ENCODE measurements at regions not wholly inside any gene's neighbourhood (a gene's known extent, or its start where the extent isn't known, plus 50 kb on each side); places are given as distances from the start of the nearest gene placed in this dataset.

GRCh38 chr6:82086944-82087343 lies 160.6 kb downstream of the IBTK start:
- no peaks in the 10 kb centered on the region for H3K9me3 ChIP-seq (ENCODE audit: control insufficient read depth, low read depth, low read length)
- H2BK120ac ChIP-seq (ENCODE audit: low read depth, low read length, poor library complexity, severe bottlenecking) = no peak overlapping the region
- no CpG with 5 or more reads among the region's 2 CpGs for WGBS (ENCODE audit: extremely low coverage, insufficient read length, low lambda C conversion rate)

More at GRCh38 chr6:82086944-82087343, 160.6 kb downstream of the IBTK start:
- no peaks in the 10 kb centered on the region for H3K9me3 Mint-ChIP-seq
- Histone ChIP-seq H3K23me2 (ENCODE audit: insufficient read length, low read depth, low read length, poor library complexity, severe bottlenecking) (no peaks in the 10 kb centered on the region), H3K56ac (ENCODE audit: insufficient read length, low read depth, low read length) (no peak overlapping the region), H3K4ac (ENCODE audit: low read depth, low read length) (no peak overlapping the region), H2BK15ac (ENCODE audit: low read depth, low read length) (no peak overlapping the region), H4K5ac (ENCODE audit: insufficient read length, low read depth, low read length) (no peak overlapping the region), H3K27ac (ENCODE audit: insufficient read length, low read depth, low read length) (no peak overlapping the region), H4K91ac (ENCODE audit: insufficient read length, low read depth, low read length) (no peak overlapping the region), H3T11ph (ENCODE audit: low read length) (no peak overlapping the region), H3K79me1 (ENCODE audit: insufficient read depth, low read depth, low read length, poor library complexity, severe bottlenecking) (no peaks in the 10 kb centered on the region), H2BK20ac (ENCODE audit: low read depth, low read length, poor library complexity, severe bottlenecking) (no peak overlapping the region), H3K18ac (ENCODE audit: insufficient read length, low read depth, low read length) (no peak overlapping the region), H2BK12ac (ENCODE audit: insufficient read length, low read depth, low read length) (no peak overlapping the region), H2AK5ac (ENCODE audit: insufficient read length, low read length) (no peak overlapping the region), H3K14ac (ENCODE audit: insufficient read depth, low read length) (no peak overlapping the region), H3K27me3 (ENCODE audit: insufficient read depth, low read length) (no peaks in the 10 kb centered on the region), H4K20me1 (ENCODE audit: control insufficient read depth, insufficient read depth, insufficient read length) (no peaks in the 10 kb centered on the region), H3K23ac (ENCODE audit: insufficient read length, low read depth, low read length) (no peak overlapping the region), H2AFZ (ENCODE audit: low read length) (no peak overlapping the region), H3K79me2 (ENCODE audit: insufficient read depth, low read length) (no peaks in the 10 kb centered on the region), H3K4me1 (ENCODE audit: insufficient read depth, low read length) (no peaks in the 10 kb centered on the region), H2BK5ac (ENCODE audit: insufficient read length, low read length) (no peak overlapping the region), H3K4me2 (ENCODE audit: insufficient read depth, insufficient read length, low read length) (no peak overlapping the region), H3K9ac (ENCODE audit: extremely low read depth, insufficient read length, low read length) (no peak overlapping the region), H4K8ac (replicated peaks; ENCODE audit: insufficient read length, low read depth, low read length) (no peak overlapping the region)
- H3K4me1 Mint-ChIP-seq = peaks cover 0 to 4% of the 10 kb centered on the region in 2 experiments; a peak in 2 of 4 replicates
- H3K36me3 Mint-ChIP-seq (ENCODE audit: insufficient read depth in 1 of 3, low read depth in 3 of 3) = no peaks in the 10 kb centered on the region
- H3K4me3 Mint-ChIP-seq = no peak overlapping the region
- H3K27ac Mint-ChIP-seq = no peak overlapping the region
- H3K27me3 Mint-ChIP-seq (ENCODE audit: low read depth) = no peaks in the 10 kb centered on the region
- no peak for DNase-seq
- TF ChIP-seq, protein P1, sequence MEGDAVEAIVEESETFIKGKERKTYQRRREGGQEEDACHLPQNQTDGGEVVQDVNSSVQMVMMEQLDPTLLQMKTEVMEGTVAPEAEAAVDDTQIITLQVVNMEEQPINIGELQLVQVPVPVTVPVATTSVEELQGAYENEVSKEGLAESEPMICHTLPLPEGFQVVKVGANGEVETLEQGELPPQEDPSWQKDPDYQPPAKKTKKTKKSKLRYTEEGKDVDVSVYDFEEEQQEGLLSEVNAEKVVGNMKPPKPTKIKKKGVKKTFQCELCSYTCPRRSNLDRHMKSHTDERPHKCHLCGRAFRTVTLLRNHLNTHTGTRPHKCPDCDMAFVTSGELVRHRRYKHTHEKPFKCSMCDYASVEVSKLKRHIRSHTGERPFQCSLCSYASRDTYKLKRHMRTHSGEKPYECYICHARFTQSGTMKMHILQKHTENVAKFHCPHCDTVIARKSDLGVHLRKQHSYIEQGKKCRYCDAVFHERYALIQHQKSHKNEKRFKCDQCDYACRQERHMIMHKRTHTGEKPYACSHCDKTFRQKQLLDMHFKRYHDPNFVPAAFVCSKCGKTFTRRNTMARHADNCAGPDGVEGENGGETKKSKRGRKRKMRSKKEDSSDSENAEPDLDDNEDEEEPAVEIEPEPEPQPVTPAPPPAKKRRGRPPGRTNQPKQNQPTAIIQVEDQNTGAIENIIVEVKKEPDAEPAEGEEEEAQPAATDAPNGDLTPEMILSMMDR (conservative IDR thresholded peaks at IDR 0.05) = no peak

All from H9 (cell line).